22Rv1 (cell line): ENCODE measurements at regions not wholly inside any gene's neighbourhood (a gene's known extent, or its start where the extent isn't known, plus 50 kb on each side); places are given as distances from the start of the nearest gene placed in this dataset.
"Not testable (repeated sequence)": the region's sequence is repeated elsewhere in the genome, so short reads cannot be mapped to it uniquely, and the experiment has no call there.

Source experiments
- H3K27ac ChIP-seq: fragments of 450-650 bp; 2 replicates; pipeline ENCODE4 v1.5.1; 2017
- CTCF ChIP-seq: fragments of 450-650 bp; IDR thresholded peaks from 2 replicates; pipeline ENCODE4 v1.5.1; 2017; ENCODE audit warnings: mild to moderate bottlenecking
- ZFX ChIP-seq: fragments of 450-650 bp; IDR thresholded peaks from 2 replicates; pipeline ENCODE4 v1.6.1; 2017; ENCODE audit warnings: antibody characterized with exemption, borderline replicate concordance

- TF ChIP-seq CTCF (no peak), ZFX (no peak)
- no peak overlapping the region for H3K27ac ChIP-seq
Observed at GRCh38 chr2:48043746-48044145, 137.4 kb upstream of the FBXO11 start.

GRCh38 chr2:48045613-48046012 is 139.3 kb upstream of the FBXO11 start:
- TF ChIP-seq CTCF (no peak), ZFX (no peak)
- H3K27ac ChIP-seq, result no peak overlapping the region

GRCh38 chr2:48048476-48049171 is 142.3 kb upstream of the FBXO11 start:
- TF ChIP-seq CTCF, result no peak
- TF ChIP-seq ZFX, result no peak
- H3K27ac ChIP-seq, result no peak overlapping the region

- TF ChIP-seq CTCF (no peak), ZFX (no peak)
- no peak overlapping the region for H3K27ac ChIP-seq
Observed at GRCh38 chr2:48049371-48049770, 143.1 kb upstream of the FBXO11 start.

GRCh38 chr2:48050711-48051110 is 144.4 kb upstream of the FBXO11 start:
- TF ChIP-seq CTCF, result no peak
- TF ChIP-seq ZFX, result no peak
- no peak overlapping the region for H3K27ac ChIP-seq

GRCh38 chr2:48059975-48060374 is 153.7 kb upstream of the FBXO11 start:
- TF ChIP-seq CTCF (no peak), ZFX (no peak)
- no peak overlapping the region for H3K27ac ChIP-seq

GRCh38 chr2:48061656-48062055 is 155.4 kb upstream of the FBXO11 start:
- H3K27ac ChIP-seq, result not testable (repeated sequence)

- no peak for TF ChIP-seq ZFX
- no peak for TF ChIP-seq CTCF
- H3K27ac ChIP-seq, result no peak overlapping the region
Observed at GRCh38 chr2:48065096-48065495, 158.8 kb upstream of the FBXO11 start.
